HG03558 (cell line): ENCODE measurements at regions not wholly inside any gene's neighbourhood (a gene's known extent, or its start where the extent isn't known, plus 50 kb on each side); places are given as distances from the start of the nearest gene placed in this dataset.

ENCODE experiments used
- ATAC-seq: cut with Tn5 transposase; IDR thresholded peaks from one replicate; pipeline ENCODE4 v1.9.1; 2021; ENCODE audit warnings: moderate number of reproducible peaks; ENCODE audit not compliant: unreplicated experiment; ENCODE audit errors: extremely low read depth

DNA sequence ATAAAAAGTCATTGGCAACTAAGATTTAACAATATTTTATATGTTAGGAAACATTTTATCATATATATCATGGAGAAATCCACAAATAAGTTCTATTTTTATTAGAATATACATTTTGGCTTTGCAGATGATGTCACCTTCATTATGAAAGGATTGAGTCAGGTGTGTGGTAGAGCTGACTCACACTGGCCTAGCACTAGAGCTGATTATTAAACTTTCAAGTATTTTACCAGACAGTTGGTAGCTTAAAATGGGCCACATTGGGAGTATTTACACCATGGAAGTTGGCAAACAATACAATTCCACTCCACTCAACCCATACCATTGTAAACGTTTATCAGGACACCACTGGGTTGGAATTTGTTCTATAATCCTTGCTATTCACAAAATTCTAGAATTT, 1036.6 kb downstream of the TRHDE start:
- ATAC-seq, result no peak

DNA sequence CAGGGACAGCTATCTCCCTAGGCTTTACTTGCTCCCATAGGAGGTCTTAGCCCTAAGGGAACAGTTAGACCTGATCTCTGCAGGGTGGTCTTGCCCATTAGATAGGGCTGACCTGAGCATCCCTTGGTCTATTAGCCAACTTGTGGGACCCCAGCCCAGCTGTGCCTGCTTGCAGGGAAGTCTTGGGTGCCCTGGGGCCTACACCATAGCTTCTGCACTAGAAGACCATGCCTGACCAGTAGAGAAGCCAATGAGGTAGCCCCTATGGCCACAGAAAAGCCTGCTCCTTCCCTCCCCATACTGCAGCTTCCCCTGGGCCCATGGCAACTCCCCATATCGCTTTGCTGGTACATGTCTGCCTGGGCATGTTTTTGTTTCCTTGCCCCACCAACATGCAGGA, 1049.1 kb downstream of the TRHDE start:
- ATAC-seq, result no peak

DNA sequence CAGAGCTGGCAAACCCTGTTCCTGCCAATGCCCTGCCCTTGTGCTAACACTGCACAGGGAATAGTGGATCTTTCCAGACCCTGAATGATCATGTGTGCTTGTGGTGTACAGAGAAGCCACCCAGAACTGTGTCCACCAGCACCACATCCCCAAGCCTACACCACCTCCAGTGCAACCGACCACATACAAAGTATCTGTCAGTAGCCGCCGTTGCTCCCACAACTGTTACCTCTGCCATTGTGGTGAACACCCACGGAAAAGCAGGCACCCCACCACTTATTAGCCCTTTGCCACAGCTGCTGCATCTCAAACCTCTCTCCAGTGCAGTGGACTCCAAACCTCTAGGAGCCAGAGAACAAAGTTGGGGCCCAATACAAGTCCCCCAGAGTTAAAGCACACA, 1049.6 kb downstream of the TRHDE start:
- ATAC-seq, result no peak

DNA sequence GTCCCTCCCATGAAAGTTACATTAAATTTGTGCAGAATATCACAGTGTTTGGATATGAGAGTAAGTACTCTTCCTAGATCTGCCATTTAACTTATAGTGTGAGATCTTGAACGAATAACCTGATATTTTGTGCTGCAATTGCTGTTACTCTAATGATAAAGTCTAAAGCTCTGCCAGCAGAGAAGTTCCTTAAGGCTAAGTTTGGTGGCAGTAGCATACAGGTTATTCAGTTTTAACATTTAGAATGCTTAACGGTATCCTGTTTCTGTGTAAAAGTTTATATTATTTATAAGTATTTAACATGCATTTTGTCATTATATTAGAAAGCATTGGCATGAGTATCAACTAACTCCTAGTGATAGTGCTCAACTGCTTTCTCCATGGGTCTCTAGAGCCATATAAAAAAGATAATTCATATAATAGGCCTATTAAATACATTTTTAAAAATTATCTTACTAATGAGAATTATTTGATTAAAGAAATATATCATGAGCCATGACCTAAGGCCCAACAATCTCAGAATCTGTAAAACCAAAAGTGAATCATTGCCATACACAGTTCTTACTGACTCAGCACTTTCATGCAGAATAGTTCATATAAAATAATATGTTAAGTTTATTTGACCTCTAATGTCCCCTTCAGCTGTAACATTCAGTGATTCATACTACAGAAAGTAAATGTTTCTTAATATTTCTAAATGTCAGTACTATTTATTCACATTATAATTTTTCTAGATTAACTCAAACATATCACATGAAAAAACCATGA, 1058.6 kb downstream of the TRHDE start:
- ATAC-seq, result no peak

DNA sequence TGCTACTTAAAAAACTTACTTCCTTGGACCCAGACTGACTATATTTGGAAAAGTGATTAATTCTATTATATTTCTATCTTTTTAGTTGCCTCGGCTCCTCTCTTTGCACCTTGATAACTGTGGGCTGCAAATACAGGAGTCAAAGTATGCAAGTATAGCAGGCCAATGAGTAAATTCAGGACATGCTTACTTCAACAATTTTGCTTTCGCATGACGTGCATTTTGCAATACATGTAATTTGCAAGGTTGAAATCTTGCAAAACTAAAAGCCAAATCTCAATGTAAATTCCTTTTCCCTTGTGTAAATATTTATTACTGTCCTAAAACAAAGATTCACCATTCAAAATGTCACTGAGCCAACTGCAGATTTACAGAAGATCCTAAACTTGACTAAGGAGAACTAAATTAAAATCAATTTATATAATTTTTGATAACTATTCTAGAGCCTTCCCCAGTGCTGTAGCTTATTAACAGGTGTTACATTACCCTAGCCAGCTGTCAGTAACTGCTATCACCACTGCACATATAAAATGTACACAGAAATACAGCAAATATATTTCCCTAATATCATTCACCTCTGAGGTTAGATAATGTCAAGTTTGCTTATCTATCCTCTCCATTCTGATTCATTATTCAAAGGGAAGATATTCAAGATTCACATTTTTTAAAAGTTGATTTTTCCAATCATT, 1069.5 kb downstream of the TRHDE start:
- ATAC-seq, result no peak

DNA sequence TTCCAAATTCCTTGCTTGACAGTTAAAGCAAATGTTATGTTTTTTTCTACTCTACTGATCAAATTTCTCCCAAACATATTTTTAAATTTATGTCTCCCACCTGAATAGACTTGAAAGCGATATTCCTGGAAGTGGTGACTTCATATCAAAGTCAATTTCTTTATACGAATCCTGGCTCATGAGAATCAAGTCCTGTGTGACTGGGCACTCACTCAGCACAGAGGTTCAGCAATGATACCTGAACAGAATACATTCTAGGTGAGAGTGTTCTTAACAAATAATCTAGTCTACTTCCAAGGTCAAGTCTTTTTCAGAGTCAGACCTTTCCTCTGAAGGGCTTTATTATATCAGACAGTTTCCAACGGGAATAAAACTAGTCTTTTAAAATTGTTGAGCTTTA, 1070.6 kb downstream of the TRHDE start:
- no peak for ATAC-seq

DNA sequence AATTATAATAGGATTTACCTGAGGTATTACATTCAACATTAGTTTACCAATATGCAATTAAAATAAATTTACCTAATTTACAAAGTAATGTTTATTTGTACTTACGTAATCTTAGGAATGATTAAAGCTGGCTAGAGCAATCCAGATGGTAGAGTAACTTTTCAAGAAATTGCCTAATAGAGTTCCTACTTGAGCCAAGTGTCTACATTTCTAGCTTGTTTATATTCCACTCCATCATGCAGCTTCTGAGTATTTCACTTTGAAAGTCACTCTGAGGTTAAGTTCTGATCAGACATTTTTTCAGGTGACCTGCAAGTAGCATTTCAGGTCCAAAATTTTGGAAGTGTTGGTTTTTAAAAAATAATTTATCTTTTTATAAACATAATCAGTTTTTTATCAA, 1080.7 kb downstream of the TRHDE start:
- ATAC-seq, result no peak

DNA sequence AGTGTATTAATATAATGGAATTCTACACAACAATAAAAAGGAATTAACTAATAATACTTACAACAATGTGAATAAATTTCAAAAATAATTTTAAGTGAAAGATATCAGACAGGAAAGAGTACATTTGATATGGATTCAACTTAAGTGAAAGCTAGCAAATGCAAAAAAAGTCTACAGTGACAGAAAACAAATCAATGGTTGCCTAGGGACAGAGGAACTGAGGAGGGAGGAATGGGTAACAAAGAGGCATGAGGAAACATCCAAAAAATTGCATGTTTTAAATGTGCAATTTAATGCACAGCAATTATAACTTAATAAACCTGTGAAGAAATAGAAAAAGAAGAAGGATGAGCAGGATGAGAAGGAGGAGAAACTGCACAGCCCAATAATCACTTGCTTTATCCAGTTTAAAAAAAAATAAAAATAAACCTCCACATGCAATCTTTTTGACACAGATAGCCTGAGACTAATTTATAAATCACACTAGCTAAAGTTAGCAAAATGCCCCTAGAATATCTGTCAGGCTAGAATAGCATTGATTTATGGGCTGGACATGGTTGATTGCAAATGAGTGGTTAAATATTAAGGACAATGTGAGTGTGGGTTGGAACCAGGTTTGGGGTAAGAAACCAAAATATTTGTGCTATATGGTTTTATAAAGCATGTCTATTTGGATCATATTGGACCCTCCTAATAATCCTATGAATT, 1089.1 kb downstream of the TRHDE start:
- ATAC-seq, result no peak

DNA sequence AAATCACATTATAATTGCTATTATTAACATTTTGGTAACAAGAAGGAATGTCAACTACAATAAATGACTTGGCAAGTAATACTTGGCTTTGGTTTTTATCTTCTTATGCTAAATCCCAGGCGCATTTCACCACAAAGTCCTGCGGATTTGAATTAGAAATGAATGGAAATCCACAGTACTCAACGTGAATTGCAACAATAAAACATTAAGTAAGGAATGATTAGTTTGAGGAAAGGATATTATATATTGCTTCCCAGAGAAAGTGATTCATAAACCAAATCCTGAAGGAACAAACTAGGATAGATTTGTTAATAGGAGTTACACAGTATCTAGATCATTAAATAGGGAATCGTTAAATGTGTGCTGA, 1089.7 kb downstream of the TRHDE start:
- no peak for ATAC-seq

DNA sequence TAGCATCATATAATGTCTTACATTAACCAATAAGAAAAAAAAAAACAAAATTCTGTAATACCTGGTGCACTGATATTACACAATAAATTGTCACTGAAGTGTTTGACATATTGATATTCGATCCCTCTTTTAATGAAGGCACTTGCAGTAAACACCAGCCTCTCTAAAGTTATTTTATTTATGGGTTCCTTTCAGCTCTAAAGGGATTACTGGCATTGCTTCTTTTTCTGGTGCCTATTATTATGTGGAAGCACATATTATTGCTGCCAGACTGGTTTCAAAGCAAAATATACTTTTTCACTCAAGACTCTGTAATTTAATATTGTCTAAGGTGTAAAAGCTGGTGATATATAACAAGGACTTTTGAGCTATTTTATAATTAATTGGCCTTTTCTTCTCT, 1090.5 kb downstream of the TRHDE start:
- ATAC-seq, result no peak

DNA sequence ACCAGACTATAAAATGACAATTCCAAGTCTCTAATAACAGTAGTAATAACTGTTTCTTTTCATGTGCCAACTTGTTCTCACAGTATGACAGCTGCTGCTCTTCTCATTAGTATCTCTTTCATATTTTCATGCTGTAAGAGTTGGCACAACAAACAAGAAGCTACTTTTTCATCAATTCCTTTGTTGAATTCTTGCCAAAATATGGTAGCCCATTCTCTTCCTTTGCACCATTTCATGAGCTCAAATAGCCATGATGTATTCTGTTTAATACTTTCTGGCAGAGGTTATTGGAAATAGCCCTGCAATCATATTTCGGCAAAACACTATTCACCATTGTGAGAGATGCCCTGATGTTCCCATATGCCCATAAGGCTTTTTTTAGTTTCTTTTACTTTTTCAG, 1100.7 kb downstream of the TRHDE start:
- no peak for ATAC-seq

DNA sequence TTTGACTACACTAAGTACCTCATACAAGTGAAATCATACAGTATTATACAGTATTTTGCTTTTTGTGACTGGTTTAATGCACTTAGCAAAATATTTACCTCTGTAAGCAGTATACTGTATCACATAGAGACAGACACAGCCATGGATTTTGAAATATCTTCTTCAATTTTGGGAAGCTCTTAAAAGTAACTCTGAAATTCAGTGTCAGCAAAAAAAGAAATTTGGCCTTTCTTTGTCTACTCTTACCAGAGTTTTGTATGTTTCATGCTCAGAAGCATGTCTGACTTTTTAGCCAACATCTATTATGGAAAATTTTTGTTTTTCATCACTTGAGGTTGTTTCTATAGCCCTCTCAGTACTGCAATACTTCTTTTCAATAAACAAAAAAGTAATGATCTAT, 1102.2 kb downstream of the TRHDE start:
- ATAC-seq, result no peak

DNA sequence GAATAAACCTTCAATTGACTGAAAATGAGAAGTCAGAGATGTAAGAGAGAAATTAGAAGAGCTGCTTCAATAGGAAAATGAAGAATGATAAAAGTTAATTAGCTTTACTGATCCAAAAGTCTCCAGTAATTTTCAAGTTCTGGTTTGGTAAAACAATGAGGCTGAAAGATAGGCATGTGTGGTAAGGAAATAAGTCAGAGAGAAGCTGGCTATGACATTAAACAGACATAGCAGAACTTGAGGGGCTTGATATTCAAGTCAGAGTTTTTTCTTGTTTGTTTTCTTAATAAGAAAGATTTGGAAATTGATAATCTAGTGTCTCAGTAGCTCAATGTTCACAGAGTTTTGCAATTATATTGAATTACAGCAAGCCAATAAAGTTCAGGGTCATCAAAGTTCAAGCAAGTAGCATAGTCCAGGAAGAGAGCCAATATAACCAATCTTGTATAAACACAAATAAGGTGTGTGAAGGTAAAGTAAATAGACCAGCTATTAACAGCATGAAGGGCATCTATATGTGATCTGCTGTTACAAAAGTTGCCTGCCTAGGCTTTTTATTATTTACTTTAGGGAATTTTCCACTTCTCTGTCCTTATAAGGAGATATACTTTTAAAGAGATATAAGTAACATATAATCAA, 1111.5 kb downstream of the TRHDE start:
- no peak for ATAC-seq

DNA sequence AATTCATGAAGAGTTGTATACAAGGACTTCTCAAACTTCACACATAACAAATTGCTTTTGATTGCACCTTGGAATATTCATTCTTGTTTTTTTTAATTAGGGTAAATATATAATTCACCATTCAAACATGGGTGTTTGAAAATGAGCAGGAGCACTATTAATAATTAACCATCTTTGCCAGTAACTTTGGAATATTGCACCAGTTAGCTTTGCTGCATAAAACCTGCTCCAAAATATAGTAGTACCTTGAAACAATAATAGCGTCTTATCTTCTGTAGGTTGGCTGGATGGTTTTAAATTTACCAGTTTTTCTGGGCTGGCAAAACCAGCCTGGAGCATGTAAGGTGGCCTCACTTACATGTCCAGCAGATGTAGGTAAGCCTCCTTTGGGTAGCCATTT, 1112.4 kb downstream of the TRHDE start:
- no peak for ATAC-seq

DNA sequence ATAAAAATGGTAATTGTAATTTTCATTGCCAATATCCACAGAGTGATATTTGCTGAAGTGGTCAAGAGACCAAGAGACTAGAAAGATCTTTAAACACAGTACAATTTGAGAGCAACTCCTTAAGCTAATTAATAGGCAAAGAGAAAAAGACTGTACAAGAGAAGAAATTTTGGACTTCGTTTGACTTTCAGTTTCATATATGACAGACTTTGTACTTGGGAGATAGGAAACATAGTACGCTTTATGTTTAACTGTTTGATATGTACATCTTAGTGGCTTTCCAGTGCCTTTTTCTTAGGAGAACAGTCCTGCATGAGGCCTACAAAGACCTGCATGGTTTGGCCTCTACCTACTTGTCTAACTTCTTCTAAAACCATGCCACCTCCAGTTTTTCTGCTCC, 1118.1 kb downstream of the TRHDE start:
- no peak for ATAC-seq

DNA sequence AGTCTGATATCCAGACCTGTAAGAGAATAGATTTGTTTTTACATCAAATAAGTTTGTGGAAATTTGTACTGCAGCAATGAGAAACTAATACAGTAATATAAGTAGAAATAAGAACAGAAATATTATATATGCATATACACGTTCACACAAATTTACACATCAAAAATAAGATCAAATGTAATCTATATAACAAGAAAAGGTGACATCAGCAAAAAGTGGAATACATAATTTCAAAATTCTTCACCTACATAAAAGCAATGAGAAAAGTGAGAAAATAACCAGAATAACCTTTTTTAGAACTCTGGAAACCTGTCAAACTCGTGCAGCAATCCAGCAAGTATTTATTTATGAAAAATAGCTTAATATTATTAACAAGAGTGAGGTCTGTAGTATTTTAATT, 1124.6 kb upstream of the ATXN7L3B start:
- ATAC-seq, result no peak

DNA sequence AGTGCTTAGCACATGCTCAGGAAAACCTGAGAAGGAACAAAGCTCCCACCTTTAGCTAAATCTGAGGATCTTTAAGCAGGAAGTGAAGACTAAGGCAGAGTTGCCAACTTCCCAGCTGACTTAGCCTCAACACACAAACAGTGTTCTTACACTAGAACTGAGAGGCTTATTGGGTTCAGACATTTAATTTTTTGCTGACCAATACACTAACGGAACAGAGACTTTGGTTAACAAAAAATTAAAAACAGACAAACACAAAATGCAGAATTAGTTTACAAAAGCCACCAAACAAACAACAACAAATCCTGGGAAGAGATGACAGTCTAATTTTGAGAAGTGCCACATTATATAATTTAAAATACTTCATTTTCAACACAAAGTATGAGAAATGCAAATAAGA, 1123.7 kb upstream of the ATXN7L3B start:
- no peak for ATAC-seq

DNA sequence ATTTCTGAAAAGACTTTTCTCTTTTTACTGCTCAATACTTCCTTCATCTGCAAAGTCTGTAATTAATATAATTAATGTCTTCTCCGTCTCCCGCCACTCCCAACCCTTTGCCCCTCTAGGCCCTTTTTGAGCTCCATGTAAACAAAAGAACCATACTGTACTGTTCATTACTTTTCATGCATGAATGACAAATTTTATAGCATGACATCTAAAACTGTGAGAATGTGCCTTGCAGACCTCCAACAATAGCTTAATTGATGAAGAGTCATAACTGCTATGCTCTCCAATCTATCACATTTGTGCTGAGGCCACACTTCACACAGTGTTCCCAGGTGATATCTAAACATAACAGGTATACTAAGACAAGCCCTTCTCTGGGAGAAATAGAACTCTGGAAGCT, 1122.7 kb upstream of the ATXN7L3B start:
- no peak for ATAC-seq

DNA sequence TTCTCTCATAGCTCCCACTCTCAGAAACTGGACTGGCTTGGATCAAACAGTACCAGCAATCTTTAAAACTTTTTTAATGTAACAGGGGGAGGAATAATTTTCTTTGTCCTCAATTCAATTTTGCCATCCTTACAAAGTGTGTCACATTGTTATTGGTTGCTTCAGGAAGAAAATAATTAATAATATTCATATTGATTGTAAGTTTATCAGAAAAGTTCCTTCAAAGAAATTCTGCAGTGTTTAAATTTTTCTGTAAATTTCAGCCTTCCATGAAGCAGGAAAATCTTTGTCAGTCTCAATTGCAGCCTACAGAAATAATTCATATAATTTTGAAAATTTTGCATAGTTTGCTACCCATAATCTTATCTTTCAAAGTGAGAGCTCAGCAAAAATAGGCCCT, 1119.1 kb upstream of the ATXN7L3B start:
- ATAC-seq, result no peak

DNA sequence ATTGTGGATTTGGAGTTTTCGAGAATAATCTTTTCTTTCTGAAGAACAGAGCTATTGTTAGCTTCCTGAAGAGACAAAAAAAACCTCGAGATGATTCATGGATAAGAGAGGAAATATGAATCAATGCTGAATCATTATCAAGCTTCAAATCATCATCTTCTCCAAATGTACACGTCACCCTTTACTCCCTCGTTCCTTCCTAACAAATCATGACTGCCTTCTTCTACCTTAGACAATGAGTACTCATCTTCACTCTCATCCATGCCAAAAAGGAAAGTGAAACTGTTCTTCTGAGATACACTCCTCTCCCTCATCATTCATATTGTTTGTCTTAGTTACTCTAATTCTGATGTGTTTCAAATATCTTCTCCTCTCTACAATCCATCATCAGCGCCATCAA, 1115.8 kb upstream of the ATXN7L3B start:
- ATAC-seq, result no peak

DNA sequence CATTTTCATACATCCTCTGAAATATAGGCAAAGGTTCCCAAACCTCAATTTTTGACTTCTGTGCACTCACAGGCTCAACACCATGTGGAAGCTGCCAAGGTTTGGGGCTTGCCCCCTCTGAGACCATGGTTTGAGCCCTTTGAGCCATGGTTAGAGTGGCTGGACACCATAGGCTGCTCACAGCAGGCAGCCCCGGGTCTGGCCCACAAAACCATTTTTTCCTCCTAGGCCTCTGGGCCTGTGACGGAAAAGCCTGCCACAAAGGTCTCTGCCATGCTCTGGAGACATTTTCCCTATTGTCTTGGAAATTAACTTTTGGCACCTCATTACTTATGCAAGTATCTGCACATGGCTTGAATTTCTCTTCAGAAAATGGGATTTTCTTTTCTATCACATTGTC, 1113.2 kb upstream of the ATXN7L3B start:
- no peak for ATAC-seq
